ENCODE measurements at regions not wholly inside any gene's neighbourhood (a gene's known extent, or its start where the extent isn't known, plus 50 kb on each side); places are given as distances from the start of the nearest gene placed in this dataset.

DNA sequence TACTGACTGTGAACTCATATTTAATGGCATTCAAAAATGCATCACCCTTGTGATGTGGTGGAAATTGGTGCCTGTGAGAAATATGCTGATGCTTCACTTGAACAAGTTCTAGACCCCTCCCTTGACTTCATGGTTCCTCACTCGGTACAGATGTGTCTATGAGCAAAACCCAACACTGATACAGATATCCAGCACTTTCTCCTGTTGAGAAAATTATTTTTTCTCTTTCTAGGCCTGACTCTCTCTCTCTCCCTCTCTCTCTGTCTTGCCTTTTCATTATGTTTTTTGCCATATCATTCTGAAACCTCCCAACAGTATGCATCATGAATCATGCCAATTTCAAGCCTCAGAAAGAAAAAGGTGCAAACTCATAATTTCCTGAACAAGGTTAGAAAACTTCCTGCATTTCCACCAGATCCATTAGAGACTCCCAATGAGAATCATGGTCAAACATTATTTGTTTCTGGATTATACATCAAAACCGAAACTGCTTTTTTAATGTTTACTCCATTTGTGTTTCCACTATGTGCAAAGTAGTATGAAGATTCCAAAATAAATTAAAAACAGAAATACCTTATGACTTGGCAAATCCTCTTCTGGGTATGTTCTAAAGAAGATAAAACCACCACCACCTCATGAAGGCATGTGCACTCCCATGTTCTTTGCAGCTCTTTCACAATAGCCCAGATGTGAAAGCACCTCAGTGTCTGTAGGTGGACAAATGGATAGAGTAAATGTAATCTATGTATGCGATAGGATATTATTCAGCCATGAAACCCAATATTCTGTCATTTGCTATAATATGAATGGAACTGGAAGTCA, 543.6 kb downstream of the TMEM121 start:
- POLR2A ChIA-PET (ENCODE audit: partially characterized antibody): no interaction called here
- no peak for FAIRE-seq

More for the DNA sequence above, 543.6 kb downstream of the TMEM121 start:
- no peak overlapping the region for H2BK120ac ChIP-seq (replicated peaks; ENCODE audit: low read depth, low read length)
- H3K4me2 ChIP-seq (ENCODE audit: insufficient read depth in 1 of 2, low read depth in 2 of 2, low read length in 2 of 2): no peak overlapping the region
- H3K9me3 ChIP-seq (ENCODE audit: insufficient read depth in 2 of 2, low read depth in 1 of 2, low read length in 1 of 2): peaks cover 61 to 62% of the 10 kb centered on the region in 2 experiments
- no peak overlapping the region for H3K27ac ChIP-seq (ENCODE audit: low read depth, low read length)
- no peaks in the 10 kb centered on the region for H3K79me2 ChIP-seq (ENCODE audit: control insufficient read depth in 1 of 2, insufficient read depth in 2 of 2, low read length in 2 of 2)
- CTCF ChIA-PET (ENCODE audit: partially characterized antibody): interaction anchor here (0.8 kb wide), 1 partner anchor 7 kb away, joined by 3 read pairs; no protein-coding TSS in a partner anchor
- H3K4me3 ChIP-seq (ENCODE audit: extremely low read depth in 1 of 4, insufficient read depth in 2 of 4, low read depth in 3 of 4, low read length in 4 of 4): no peak overlapping the region
- no peaks in the 10 kb centered on the region for H3K79me1 ChIP-seq (ENCODE audit: low read depth, low read length)
- no peaks in the 10 kb centered on the region for H4K20me1 ChIP-seq (replicated peaks in 1 of 2; ENCODE audit: control insufficient read depth in 1 of 2, insufficient read depth in 2 of 2, low read length in 2 of 2)
- TF ChIP-seq CBX8 (IDR thresholded peaks at IDR 0.05; ENCODE audit: borderline replicate concordance, low read depth, low read length) (no peak), JUND (IDR thresholded peaks at IDR 0.05; ENCODE audit: low read length) (no peak), HDAC2 (IDR thresholded peaks at IDR 0.05; ENCODE audit: borderline replicate concordance in 1 of 2, low read depth in 2 of 2, low read length in 2 of 2) (no peak)
- no peak overlapping the region for H2BK20ac ChIP-seq (ENCODE audit: low read length)
- H4K91ac ChIP-seq (replicated peaks; ENCODE audit: insufficient read length, low read length): no peak overlapping the region
- no peaks in the 10 kb centered on the region for H3K36me3 ChIP-seq (ENCODE audit: control insufficient read depth in 2 of 4, insufficient read depth in 4 of 4, low read length in 3 of 4)
- no peak overlapping the region for H3K56ac ChIP-seq (replicated peaks; ENCODE audit: insufficient read length, low read depth, low read length)
- no peak overlapping the region for H2BK5ac ChIP-seq (ENCODE audit: low read depth, low read length)
- no peaks in the 10 kb centered on the region for H3K23me2 ChIP-seq (ENCODE audit: low read depth, low read length)
- no peaks in the 10 kb centered on the region for H3K4me1 ChIP-seq (replicated peaks in 1 of 4; ENCODE audit: control insufficient read depth in 3 of 4, insufficient read depth in 4 of 4, low read length in 3 of 4)
- H3K4ac ChIP-seq (replicated peaks; ENCODE audit: insufficient read length, low read depth, low read length): no peak overlapping the region
- H2AFZ ChIP-seq (ENCODE audit: low read length): no peak overlapping the region
- no peak overlapping the region for H3K23ac ChIP-seq (ENCODE audit: insufficient read length)
- 81% methylated on average over 3 of the region's 3 CpGs; no CpG with 5 or more reads in 1 of the 2 experiments for WGBS, 2 experiments (ENCODE audit: extremely low coverage in 1 of 2, insufficient coverage in 1 of 2, insufficient read length in 1 of 2, insufficient replicate concordance in 2 of 2, low coverage in 1 of 2, low lambda C conversion rate in 2 of 2, missing lambda C conversion rate in 1 of 2)
- no peak overlapping the region for H2BK15ac ChIP-seq (ENCODE audit: low read length)
- no peak overlapping the region for H4K5ac ChIP-seq (ENCODE audit: insufficient read length, low read depth, low read length)
- no peak overlapping the region for H2BK12ac ChIP-seq (ENCODE audit: low read depth, low read length)
- no peaks in the 10 kb centered on the region for H3K27me3 ChIP-seq (replicated peaks in 1 of 4; ENCODE audit: control insufficient read depth in 3 of 4, extremely low read depth in 1 of 4, insufficient read depth in 3 of 4, low read length in 3 of 4)
- no peak overlapping the region for H3K14ac ChIP-seq (ENCODE audit: insufficient read length)
- no peak for DNase-seq (ENCODE audit: low read depth in 1 of 2, low spot score in 2 of 2)
- H3K9ac ChIP-seq (replicated peaks in 1 of 4; ENCODE audit: extremely low read depth in 1 of 4, low read depth in 3 of 4, low read length in 3 of 4): no peak overlapping the region
- H3K18ac ChIP-seq (ENCODE audit: extremely low read depth, low read length): no peak overlapping the region
- H4K8ac ChIP-seq (ENCODE audit: extremely low read depth, insufficient read depth, low read length): no peak overlapping the region
- H2AK5ac ChIP-seq (ENCODE audit: low read depth, low read length): no peak overlapping the region

All from H1 (cell line).